HEK293 (cell line): ENCODE measurements at regions not wholly inside any gene's neighbourhood (a gene's known extent, or its start where the extent isn't known, plus 50 kb on each side); places are given as distances from the start of the nearest gene placed in this dataset.

Source experiments
- SALL2 ChIP-seq: fragments of 450-650 bp; formaldehyde crosslinking; IDR thresholded peaks from 2 replicates; pipeline ENCODE4 v1.5.0; 2017; ENCODE audit warnings: missing biosample characterization, mild to moderate bottlenecking, missing genetic modification characterization, borderline replicate concordance
- SCRT1 ChIP-seq: fragments of 450-650 bp; formaldehyde crosslinking; IDR thresholded peaks from 2 replicates; pipeline ENCODE4 v1.5.1; 2016; ENCODE audit warnings: missing biosample characterization, missing genetic modification characterization, borderline replicate concordance
- SP3 ChIP-seq: fragments of 450-650 bp; formaldehyde crosslinking; IDR thresholded peaks from 2 replicates; pipeline ENCODE4 v1.5.1; 2016; ENCODE audit warnings: missing biosample characterization, missing genetic modification characterization
- ZEB2 ChIP-seq: fragments of 450-650 bp; formaldehyde crosslinking; IDR thresholded peaks from 2 replicates; pipeline ENCODE4 v1.5.1; 2016; ENCODE audit warnings: missing biosample characterization, missing genetic modification characterization
- ZNF175 ChIP-seq: fragments of 450-650 bp; formaldehyde crosslinking; IDR thresholded peaks from 2 replicates; pipeline ENCODE4 v1.5.1; 2016; ENCODE audit warnings: missing biosample characterization, missing genetic modification characterization
- ZNF221 ChIP-seq: fragments of 450-650 bp; formaldehyde crosslinking; IDR thresholded peaks from 2 replicates; pipeline ENCODE4 v1.5.1; 2017; ENCODE audit warnings: missing biosample characterization, missing genetic modification characterization, borderline replicate concordance
- ZNF23 ChIP-seq: fragments of 450-650 bp; formaldehyde crosslinking; IDR thresholded peaks from 2 replicates; pipeline ENCODE4 v1.5.1; 2016; ENCODE audit warnings: missing biosample characterization, missing genetic modification characterization, borderline replicate concordance
- ZNF324 ChIP-seq: fragments of 450-650 bp; formaldehyde crosslinking; IDR thresholded peaks from 2 replicates; pipeline ENCODE4 v1.5.1; 2016; ENCODE audit warnings: missing biosample characterization, missing genetic modification characterization
- ZNF366 ChIP-seq: fragments of 450-650 bp; formaldehyde crosslinking; conservative IDR thresholded peaks from 2 replicates; pipeline ENCODE4 v1.5.1; 2016; ENCODE audit warnings: missing biosample characterization, missing genetic modification characterization
- ZNF514 ChIP-seq: fragments of 450-650 bp; formaldehyde crosslinking; IDR thresholded peaks from 2 replicates; pipeline ENCODE4 v1.5.1; 2016; ENCODE audit warnings: missing biosample characterization, missing genetic modification characterization
- ZNF660 ChIP-seq: fragments of 450-650 bp; IDR thresholded peaks from 2 replicates; pipeline ENCODE4 v1.5.1; 2018; ENCODE audit warnings: missing biosample characterization, mild to moderate bottlenecking, missing genetic modification characterization
- ZNF791 ChIP-seq: fragments of 450-650 bp; formaldehyde crosslinking; IDR thresholded peaks from 2 replicates; pipeline ENCODE4 v1.5.1; 2016; ENCODE audit warnings: missing biosample characterization, missing genetic modification characterization
- ZSCAN30 ChIP-seq: fragments of 450-650 bp; IDR thresholded peaks from 2 replicates; pipeline ENCODE4 v1.5.1; 2018; ENCODE audit warnings: missing biosample characterization, mild to moderate bottlenecking, missing genetic modification characterization, moderate library complexity
- TF ChIP-seq, protein P1 (sequence below): fragments of 450-650 bp; formaldehyde crosslinking; IDR thresholded peaks from 2 replicates; pipeline ENCODE4; 2016; ENCODE audit warnings: missing biosample characterization, missing genetic modification characterization
- TF ChIP-seq, protein P2 (sequence below): fragments of 450-650 bp; formaldehyde crosslinking; IDR thresholded peaks from 2 replicates; pipeline ENCODE4 v1.5.1; 2017; ENCODE audit warnings: missing biosample characterization, missing genetic modification characterization
- TF ChIP-seq, protein P3 (sequence below): fragments of 450-650 bp; formaldehyde crosslinking; IDR thresholded peaks from 2 replicates; pipeline ENCODE4 v1.5.1; 2016; ENCODE audit warnings: missing biosample characterization, missing genetic modification characterization
- TF ChIP-seq, protein P4 (sequence below): fragments of 450-650 bp; IDR thresholded peaks from 2 replicates; pipeline ENCODE4 v1.5.1; 2018; ENCODE audit warnings: missing biosample characterization, missing genetic modification characterization
- TF ChIP-seq, protein P5 (sequence below): fragments of 450-650 bp; formaldehyde crosslinking; conservative IDR thresholded peaks from 2 replicates; pipeline ENCODE4 v1.5.1; 2016; ENCODE audit warnings: low read depth, missing biosample characterization, missing genetic modification characterization
- TF ChIP-seq, protein P6 (sequence below): fragments of 450-650 bp; formaldehyde crosslinking; IDR thresholded peaks from 2 replicates; pipeline ENCODE4 v1.5.1; 2016; ENCODE audit warnings: missing biosample characterization, missing genetic modification characterization
- TF ChIP-seq, protein P7 (sequence below): fragments of 450-650 bp; formaldehyde crosslinking; IDR thresholded peaks from 2 replicates; pipeline ENCODE4 v1.5.1; 2017; ENCODE audit warnings: missing biosample characterization, missing genetic modification characterization
- TF ChIP-seq, protein P8 (sequence below): fragments of 450-650 bp; formaldehyde crosslinking; IDR thresholded peaks from 2 replicates; pipeline ENCODE4 v1.5.1; 2017; ENCODE audit warnings: missing biosample characterization, missing genetic modification characterization
- TF ChIP-seq, protein P9 (sequence below): fragments of 450-650 bp; formaldehyde crosslinking; IDR thresholded peaks from 2 replicates; pipeline ENCODE4 v1.5.1; 2016; ENCODE audit warnings: missing biosample characterization, missing genetic modification characterization

DNA sequence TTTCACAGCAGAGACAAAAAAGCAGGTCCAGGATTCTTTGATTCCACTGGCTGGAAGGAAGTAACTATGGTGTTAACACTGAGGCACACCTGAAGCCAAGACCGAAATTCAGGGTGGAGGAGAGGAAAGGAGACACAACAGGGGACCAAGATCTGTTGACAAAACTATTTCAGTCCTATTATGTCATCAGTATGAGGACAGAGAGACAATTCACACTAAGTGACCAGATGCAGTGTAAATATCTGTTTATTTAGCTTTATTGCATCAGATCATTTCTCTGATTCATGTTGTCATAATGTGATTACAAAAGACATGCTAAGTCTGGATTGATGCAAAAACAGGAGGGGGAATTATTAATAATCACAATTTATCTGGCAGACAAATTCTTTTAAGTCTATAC lies 118.8 kb downstream of the SIPA1L2 start (continued):
- TF ChIP-seq, protein P1, sequence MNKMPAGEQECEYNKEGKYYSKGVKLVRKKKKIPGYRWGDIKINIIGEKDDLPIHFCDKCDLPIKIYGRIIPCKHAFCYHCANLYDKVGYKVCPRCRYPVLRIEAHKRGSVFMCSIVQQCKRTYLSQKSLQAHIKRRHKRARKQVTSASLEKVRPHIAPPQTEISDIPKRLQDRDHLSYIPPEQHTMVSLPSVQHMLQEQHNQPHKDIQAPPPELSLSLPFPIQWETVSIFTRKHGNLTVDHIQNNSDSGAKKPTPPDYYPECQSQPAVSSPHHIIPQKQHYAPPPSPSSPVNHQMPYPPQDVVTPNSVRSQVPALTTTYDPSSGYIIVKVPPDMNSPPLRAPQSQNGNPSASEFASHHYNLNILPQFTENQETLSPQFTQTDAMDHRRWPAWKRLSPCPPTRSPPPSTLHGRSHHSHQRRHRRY (tag by site-specific recombination), result no peak
- TF ChIP-seq, protein P2, sequence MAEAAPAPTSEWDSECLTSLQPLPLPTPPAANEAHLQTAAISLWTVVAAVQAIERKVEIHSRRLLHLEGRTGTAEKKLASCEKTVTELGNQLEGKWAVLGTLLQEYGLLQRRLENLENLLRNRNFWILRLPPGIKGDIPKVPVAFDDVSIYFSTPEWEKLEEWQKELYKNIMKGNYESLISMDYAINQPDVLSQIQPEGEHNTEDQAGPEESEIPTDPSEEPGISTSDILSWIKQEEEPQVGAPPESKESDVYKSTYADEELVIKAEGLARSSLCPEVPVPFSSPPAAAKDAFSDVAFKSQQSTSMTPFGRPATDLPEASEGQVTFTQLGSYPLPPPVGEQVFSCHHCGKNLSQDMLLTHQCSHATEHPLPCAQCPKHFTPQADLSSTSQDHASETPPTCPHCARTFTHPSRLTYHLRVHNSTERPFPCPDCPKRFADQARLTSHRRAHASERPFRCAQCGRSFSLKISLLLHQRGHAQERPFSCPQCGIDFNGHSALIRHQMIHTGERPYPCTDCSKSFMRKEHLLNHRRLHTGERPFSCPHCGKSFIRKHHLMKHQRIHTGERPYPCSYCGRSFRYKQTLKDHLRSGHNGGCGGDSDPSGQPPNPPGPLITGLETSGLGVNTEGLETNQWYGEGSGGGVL (tag by site-specific recombination), result peak; percentile 69
- peak; percentile 91 for TF ChIP-seq ZEB2 (tag by site-specific recombination)
- 0 out of 2 replicates have a peak, but pooled peaks have one; percentile 40 for TF ChIP-seq ZNF23 (tag by site-specific recombination)
- TF ChIP-seq ZNF221 (tag by site-specific recombination), result no peak
- 0 out of 2 replicates have a peak, but pooled peaks have one; percentile 20 for TF ChIP-seq ZSCAN30
- TF ChIP-seq ZNF514, result no peak
- TF ChIP-seq ZNF175 (tag by site-specific recombination), result no peak
- TF ChIP-seq ZNF366 (tag by site-specific recombination), result peak; percentile 82
- TF ChIP-seq, protein P3, sequence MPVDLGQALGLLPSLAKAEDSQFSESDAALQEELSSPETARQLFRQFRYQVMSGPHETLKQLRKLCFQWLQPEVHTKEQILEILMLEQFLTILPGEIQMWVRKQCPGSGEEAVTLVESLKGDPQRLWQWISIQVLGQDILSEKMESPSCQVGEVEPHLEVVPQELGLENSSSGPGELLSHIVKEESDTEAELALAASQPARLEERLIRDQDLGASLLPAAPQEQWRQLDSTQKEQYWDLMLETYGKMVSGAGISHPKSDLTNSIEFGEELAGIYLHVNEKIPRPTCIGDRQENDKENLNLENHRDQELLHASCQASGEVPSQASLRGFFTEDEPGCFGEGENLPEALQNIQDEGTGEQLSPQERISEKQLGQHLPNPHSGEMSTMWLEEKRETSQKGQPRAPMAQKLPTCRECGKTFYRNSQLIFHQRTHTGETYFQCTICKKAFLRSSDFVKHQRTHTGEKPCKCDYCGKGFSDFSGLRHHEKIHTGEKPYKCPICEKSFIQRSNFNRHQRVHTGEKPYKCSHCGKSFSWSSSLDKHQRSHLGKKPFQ, result peak; percentile 98
- TF ChIP-seq, protein P4, sequence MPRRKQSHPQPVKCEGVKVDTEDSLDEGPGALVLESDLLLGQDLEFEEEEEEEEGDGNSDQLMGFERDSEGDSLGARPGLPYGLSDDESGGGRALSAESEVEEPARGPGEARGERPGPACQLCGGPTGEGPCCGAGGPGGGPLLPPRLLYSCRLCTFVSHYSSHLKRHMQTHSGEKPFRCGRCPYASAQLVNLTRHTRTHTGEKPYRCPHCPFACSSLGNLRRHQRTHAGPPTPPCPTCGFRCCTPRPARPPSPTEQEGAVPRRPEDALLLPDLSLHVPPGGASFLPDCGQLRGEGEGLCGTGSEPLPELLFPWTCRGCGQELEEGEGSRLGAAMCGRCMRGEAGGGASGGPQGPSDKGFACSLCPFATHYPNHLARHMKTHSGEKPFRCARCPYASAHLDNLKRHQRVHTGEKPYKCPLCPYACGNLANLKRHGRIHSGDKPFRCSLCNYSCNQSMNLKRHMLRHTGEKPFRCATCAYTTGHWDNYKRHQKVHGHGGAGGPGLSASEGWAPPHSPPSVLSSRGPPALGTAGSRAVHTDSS (tag by site-specific recombination), result no peak
- TF ChIP-seq, protein P5, sequence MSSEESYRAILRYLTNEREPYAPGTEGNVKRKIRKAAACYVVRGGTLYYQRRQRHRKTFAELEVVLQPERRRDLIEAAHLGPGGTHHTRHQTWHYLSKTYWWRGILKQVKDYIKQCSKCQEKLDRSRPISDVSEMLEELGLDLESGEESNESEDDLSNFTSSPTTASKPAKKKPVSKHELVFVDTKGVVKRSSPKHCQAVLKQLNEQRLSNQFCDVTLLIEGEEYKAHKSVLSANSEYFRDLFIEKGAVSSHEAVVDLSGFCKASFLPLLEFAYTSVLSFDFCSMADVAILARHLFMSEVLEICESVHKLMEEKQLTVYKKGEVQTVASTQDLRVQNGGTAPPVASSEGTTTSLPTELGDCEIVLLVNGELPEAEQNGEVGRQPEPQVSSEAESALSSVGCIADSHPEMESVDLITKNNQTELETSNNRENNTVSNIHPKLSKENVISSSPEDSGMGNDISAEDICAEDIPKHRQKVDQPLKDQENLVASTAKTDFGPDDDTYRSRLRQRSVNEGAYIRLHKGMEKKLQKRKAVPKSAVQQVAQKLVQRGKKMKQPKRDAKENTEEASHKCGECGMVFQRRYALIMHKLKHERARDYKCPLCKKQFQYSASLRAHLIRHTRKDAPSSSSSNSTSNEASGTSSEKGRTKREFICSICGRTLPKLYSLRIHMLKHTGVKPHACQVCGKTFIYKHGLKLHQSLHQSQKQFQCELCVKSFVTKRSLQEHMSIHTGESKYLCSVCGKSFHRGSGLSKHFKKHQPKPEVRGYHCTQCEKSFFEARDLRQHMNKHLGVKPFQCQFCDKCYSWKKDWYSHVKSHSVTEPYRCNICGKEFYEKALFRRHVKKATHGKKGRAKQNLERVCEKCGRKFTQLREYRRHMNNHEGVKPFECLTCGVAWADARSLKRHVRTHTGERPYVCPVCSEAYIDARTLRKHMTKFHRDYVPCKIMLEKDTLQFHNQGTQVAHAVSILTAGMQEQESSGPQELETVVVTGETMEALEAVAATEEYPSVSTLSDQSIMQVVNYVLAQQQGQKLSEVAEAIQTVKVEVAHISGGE (tag by site-specific recombination), result no peak
- TF ChIP-seq ZNF324 (tag by site-specific recombination), result peak; percentile 76; the same call in 1 of the 2 replicates
- TF ChIP-seq SALL2, result no peak
- TF ChIP-seq, protein P6, sequence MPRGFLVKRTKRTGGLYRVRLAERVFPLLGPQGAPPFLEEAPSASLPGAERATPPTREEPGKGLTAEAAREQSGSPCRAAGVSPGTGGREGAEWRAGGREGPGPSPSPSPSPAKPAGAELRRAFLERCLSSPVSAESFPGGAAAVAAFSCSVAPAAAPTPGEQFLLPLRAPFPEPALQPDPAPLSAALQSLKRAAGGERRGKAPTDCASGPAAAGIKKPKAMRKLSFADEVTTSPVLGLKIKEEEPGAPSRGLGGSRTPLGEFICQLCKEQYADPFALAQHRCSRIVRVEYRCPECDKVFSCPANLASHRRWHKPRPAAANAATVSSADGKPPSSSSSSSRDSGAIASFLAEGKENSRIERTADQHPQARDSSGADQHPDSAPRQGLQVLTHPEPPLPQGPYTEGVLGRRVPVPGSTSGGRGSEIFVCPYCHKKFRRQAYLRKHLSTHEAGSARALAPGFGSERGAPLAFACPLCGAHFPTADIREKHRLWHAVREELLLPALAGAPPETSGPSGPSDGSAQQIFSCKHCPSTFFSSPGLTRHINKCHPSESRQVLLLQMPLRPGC (tag by site-specific recombination), result no peak; the same call in 1 of the 2 replicates
- peak; percentile 8; the same call in 1 of the 2 replicates for TF ChIP-seq ZNF791 (tag by site-specific recombination)
- TF ChIP-seq, protein P7, sequence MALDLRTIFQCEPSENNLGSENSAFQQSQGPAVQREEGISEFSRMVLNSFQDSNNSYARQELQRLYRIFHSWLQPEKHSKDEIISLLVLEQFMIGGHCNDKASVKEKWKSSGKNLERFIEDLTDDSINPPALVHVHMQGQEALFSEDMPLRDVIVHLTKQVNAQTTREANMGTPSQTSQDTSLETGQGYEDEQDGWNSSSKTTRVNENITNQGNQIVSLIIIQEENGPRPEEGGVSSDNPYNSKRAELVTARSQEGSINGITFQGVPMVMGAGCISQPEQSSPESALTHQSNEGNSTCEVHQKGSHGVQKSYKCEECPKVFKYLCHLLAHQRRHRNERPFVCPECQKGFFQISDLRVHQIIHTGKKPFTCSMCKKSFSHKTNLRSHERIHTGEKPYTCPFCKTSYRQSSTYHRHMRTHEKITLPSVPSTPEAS (tag by site-specific recombination), result no peak
- TF ChIP-seq, protein P8, sequence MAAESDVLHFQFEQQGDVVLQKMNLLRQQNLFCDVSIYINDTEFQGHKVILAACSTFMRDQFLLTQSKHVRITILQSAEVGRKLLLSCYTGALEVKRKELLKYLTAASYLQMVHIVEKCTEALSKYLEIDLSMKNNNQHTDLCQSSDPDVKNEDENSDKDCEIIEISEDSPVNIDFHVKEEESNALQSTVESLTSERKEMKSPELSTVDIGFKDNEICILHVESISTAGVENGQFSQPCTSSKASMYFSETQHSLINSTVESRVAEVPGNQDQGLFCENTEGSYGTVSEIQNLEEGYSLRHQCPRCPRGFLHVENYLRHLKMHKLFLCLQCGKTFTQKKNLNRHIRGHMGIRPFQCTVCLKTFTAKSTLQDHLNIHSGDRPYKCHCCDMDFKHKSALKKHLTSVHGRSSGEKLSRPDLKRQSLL (tag by site-specific recombination), result no peak
- TF ChIP-seq, protein P9, sequence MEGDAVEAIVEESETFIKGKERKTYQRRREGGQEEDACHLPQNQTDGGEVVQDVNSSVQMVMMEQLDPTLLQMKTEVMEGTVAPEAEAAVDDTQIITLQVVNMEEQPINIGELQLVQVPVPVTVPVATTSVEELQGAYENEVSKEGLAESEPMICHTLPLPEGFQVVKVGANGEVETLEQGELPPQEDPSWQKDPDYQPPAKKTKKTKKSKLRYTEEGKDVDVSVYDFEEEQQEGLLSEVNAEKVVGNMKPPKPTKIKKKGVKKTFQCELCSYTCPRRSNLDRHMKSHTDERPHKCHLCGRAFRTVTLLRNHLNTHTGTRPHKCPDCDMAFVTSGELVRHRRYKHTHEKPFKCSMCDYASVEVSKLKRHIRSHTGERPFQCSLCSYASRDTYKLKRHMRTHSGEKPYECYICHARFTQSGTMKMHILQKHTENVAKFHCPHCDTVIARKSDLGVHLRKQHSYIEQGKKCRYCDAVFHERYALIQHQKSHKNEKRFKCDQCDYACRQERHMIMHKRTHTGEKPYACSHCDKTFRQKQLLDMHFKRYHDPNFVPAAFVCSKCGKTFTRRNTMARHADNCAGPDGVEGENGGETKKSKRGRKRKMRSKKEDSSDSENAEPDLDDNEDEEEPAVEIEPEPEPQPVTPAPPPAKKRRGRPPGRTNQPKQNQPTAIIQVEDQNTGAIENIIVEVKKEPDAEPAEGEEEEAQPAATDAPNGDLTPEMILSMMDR, result no peak
- no peak for TF ChIP-seq SCRT1 (tag by site-specific recombination)
- no peak; the same call in 1 of the 2 replicates for TF ChIP-seq SP3 (tag by site-specific recombination)
- TF ChIP-seq ZNF660 (tag by site-specific recombination), result no peak
